Activated B cell treated with CpG ODN at 0.5 μM for 24 hours (primary cell): ENCODE measurements at regions not wholly inside any gene's neighbourhood (a gene's known extent, or its start where the extent isn't known, plus 50 kb on each side); places are given as distances from the start of the nearest gene placed in this dataset.

Experiments used
- ATAC-seq: fragments of 200-7000 bp; cut with Tn5 transposase; one replicate; pipeline ENCODE4 v1.10.0; 2021; ENCODE audit warnings: low read depth, mild to moderate bottlenecking, moderate library complexity
- CTCF ChIA-PET: fragments of 350-600 bp; sonication (Branson Sonifier 250); formaldehyde crosslinking; loops from one replicate; lab custom pipeline; 2021; ENCODE audit warnings: antibody characterized with exemption; lab: Charles Lee
- POLR2A ChIA-PET: fragments of 350-600 bp; sonication (Branson Sonifier 250); formaldehyde crosslinking; loops from one replicate; lab custom pipeline; 2021; ENCODE audit warnings: antibody characterized with exemption; lab: Charles Lee
- DNase-seq: peaks from one replicate; pipeline ENCODE4 v3.0.0; 2022
- H3K27ac Mint-ChIP-seq: one replicate; pipeline ENCODE4 v1.8.0; 2020; ENCODE audit warnings: mixed read lengths
- H3K27me3 Mint-ChIP-seq: one replicate; pipeline ENCODE4 v1.8.0; 2021; ENCODE audit warnings: mixed read lengths
- H3K36me3 Mint-ChIP-seq: one replicate; pipeline ENCODE4 v1.8.0; 2021; ENCODE audit warnings: low read depth, mixed read lengths
- H3K4me1 Mint-ChIP-seq: one replicate; pipeline ENCODE4 v1.8.0; 2021; ENCODE audit warnings: mixed read lengths
- H3K4me3 Mint-ChIP-seq: one replicate; pipeline ENCODE4 v1.8.0; 2020; ENCODE audit warnings: mild to moderate bottlenecking, mixed read lengths
- H3K9me3 Mint-ChIP-seq: one replicate; pipeline ENCODE4 v1.8.0; 2020; ENCODE audit warnings: mixed read lengths
- intact Hi-C: fragments of 100-400 bp; cut with micrococcal nuclease; formaldehyde crosslinking; loops from one replicate; pipeline ENCODE4 v1.15.1; 2024
- TF ChIP-seq, protein P1 (sequence below): fragments of 200-600 bp; IDR thresholded peaks from one replicate; pipeline ENCODE4 v1.8.0; 2022; ENCODE audit warnings: antibody characterized with exemption, mild to moderate bottlenecking

DNA sequence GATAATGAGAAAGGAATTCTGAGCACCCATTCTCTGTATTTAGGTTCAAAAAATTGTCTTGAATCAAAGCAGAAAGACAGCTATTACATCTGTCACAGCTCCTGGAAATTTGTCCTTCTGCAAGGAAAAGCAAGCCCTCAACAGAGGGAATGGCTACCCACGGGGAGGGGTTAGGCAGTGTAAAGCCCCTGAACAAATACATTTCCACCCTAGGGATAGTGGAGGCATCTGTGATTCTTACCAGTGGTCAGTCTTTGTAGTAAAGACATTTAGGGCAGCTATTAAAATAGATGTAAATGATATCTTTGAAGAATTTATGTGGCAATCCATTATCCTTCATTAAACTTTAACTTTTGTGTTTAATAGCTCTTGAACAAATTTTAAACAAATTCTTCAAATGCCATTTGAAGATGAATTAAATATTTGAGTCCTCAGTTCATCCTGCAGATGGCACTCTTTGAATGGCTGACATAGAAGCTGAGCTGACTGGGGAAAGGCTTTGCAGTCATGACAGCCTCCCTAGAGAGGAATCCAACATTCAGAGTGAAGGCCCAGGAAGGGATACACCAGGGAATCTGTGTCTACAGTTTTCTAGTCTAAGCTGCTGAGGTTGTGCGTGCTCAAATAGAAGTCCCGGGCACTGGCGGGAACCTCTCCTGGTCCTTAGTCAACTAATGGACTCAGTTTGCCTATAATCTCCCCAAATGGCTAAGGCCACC, 359.7 kb upstream of the ROPN1 start:
- CTCF ChIA-PET: no interaction called here
- POLR2A ChIA-PET: no interaction called here
- H3K4me3 Mint-ChIP-seq: no peak overlapping the region
- no peak for ATAC-seq
- no peak for DNase-seq
- no peak overlapping the region for H3K27ac Mint-ChIP-seq
- peaks cover 3% of the 10 kb centered on the region for H3K27me3 Mint-ChIP-seq
- H3K4me1 Mint-ChIP-seq: no peaks in the 10 kb centered on the region
- H3K36me3 Mint-ChIP-seq: no peaks in the 10 kb centered on the region
- TF ChIP-seq, protein P1, sequence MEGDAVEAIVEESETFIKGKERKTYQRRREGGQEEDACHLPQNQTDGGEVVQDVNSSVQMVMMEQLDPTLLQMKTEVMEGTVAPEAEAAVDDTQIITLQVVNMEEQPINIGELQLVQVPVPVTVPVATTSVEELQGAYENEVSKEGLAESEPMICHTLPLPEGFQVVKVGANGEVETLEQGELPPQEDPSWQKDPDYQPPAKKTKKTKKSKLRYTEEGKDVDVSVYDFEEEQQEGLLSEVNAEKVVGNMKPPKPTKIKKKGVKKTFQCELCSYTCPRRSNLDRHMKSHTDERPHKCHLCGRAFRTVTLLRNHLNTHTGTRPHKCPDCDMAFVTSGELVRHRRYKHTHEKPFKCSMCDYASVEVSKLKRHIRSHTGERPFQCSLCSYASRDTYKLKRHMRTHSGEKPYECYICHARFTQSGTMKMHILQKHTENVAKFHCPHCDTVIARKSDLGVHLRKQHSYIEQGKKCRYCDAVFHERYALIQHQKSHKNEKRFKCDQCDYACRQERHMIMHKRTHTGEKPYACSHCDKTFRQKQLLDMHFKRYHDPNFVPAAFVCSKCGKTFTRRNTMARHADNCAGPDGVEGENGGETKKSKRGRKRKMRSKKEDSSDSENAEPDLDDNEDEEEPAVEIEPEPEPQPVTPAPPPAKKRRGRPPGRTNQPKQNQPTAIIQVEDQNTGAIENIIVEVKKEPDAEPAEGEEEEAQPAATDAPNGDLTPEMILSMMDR: no peak
- H3K9me3 Mint-ChIP-seq: no peaks in the 10 kb centered on the region
- intact Hi-C loops: loop anchor here (10.0 kb wide), 1 partner anchor 203 kb away; no protein-coding TSS in a partner anchor

DNA sequence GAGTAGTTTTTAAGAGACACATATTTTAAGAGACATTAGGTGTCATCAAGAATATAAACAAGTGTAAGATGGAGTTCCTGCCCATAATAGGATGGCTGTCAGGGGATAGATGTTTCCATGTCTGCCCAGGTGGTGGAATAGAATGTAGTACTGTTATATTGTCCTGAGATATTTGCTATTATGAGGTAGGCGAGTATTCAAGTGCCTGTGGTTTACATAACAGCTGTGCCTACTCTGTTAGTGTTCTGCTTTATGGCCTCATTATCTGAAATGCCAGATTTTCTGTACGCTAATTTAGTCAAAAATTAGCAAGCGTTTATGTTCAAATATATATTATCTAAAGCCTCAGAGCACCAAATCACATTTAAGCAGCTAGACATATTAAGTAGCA, 360.2 kb upstream of the ROPN1 start:
- Mint-ChIP-seq H3K4me3 (no peak overlapping the region), H3K4me1 (no peaks in the 10 kb centered on the region), H3K27me3 (peaks cover 5% of the 10 kb centered on the region), H3K27ac (no peak overlapping the region), H3K9me3 (no peaks in the 10 kb centered on the region), H3K36me3 (no peaks in the 10 kb centered on the region)
- DNase-seq: no peak
- no peak for ATAC-seq
- TF ChIP-seq, protein P1: no peak
- CTCF ChIA-PET: no interaction called here
- intact Hi-C loops: loop anchor here (10.0 kb wide), 1 partner anchor 203 kb away; no protein-coding TSS in a partner anchor
- POLR2A ChIA-PET: no interaction called here

DNA sequence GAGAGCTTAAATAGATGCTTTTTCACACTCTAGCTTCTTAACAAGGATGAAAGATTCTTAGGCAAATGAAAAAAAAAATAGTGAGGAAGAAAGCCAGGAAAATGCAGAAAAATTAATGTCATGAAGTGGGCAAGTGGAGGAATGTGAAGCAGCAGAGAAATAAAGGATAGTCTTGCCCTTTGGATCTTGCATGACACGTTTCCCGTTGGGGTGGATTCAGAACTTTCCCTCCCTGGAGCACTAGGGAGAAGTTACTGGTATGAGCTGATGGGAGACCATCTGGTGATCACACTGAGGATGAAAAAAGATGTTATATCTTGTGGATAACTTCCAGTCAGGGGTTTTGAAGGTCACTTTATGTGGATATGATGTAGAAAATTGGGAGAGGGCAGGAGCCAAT, 361.8 kb upstream of the ROPN1 start:
- Mint-ChIP-seq H3K36me3 (no peaks in the 10 kb centered on the region), H3K9me3 (no peaks in the 10 kb centered on the region), H3K27ac (no peak overlapping the region), H3K4me3 (no peak overlapping the region), H3K4me1 (no peaks in the 10 kb centered on the region), H3K27me3 (peaks cover 5% of the 10 kb centered on the region)
- TF ChIP-seq, protein P1: no peak
- ChIA-PET POLR2A (no interaction called here), CTCF (no interaction called here)
- ATAC-seq (no peak), DNase-seq (no peak)
- intact Hi-C loops: loop anchor here (10.0 kb wide), 1 partner anchor 201 kb away; no protein-coding TSS in a partner anchor

DNA sequence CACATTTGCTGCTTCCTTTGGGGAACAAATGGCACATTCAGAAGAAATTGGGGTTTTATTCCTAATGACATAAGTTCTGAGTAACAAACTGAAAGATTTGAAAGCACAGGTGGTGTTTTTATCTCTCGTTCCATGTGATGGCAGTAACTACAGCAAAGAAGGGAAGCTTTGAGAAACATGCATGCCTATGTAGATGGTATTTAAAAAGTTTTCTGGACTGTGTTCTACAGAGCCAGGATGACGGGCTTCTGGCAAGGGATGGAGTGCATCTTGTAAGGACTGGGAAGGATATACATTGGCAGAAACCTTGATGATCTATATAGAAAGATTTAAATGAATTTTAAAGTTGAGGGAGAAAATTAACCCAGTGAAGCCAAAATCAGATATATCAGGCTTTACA, 362.2 kb upstream of the ROPN1 start:
- DNase-seq (no peak), ATAC-seq (no peak)
- no peaks in the 10 kb centered on the region for H3K36me3 Mint-ChIP-seq
- intact Hi-C loops: loop anchor here (10.0 kb wide), 1 partner anchor 201 kb away; no protein-coding TSS in a partner anchor
- POLR2A ChIA-PET: no interaction called here
- peaks cover 8% of the 10 kb centered on the region for H3K27me3 Mint-ChIP-seq
- H3K4me1 Mint-ChIP-seq: no peaks in the 10 kb centered on the region
- H3K4me3 Mint-ChIP-seq: no peak overlapping the region
- TF ChIP-seq, protein P1: no peak
- no peaks in the 10 kb centered on the region for H3K9me3 Mint-ChIP-seq
- CTCF ChIA-PET: no interaction called here
- H3K27ac Mint-ChIP-seq: no peak overlapping the region

DNA sequence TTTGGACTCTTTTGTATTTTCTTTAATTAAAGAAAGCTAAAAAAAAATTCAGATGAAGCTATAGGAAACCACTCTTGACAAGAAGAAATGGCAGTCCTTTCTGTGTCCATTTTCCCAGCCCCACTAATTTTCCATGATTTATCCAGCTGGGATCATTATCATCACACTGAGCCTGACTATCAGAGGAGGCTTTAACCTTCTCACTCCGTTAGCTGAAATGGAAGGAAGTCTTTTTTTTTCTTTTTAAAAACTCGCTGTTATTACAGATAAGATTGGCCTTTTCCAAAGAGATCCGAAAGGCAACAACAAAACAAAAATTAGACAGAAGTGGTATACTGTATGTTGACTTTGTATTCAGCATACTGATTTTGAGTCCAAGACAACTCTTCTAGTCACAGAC, 366.2 kb upstream of the ROPN1 start:
- peaks cover 13% of the 10 kb centered on the region for H3K27me3 Mint-ChIP-seq
- intact Hi-C loops: loop anchor here (10.0 kb wide), 1 partner anchor 197 kb away; no protein-coding TSS in a partner anchor
- H3K9me3 Mint-ChIP-seq: no peaks in the 10 kb centered on the region
- no peak overlapping the region for H3K27ac Mint-ChIP-seq
- H3K36me3 Mint-ChIP-seq: no peaks in the 10 kb centered on the region
- TF ChIP-seq, protein P1: no peak
- no peak overlapping the region for H3K4me3 Mint-ChIP-seq
- ATAC-seq: no peak
- H3K4me1 Mint-ChIP-seq: no peaks in the 10 kb centered on the region
- ChIA-PET POLR2A (no interaction called here), CTCF (no interaction called here)
- no peak for DNase-seq
